ENCODE measurements at regions not wholly inside any gene's neighbourhood (a gene's known extent, or its start where the extent isn't known, plus 50 kb on each side); places are given as distances from the start of the nearest gene placed in this dataset.
"Not testable (repeated sequence)": the region's sequence is repeated elsewhere in the genome, so short reads cannot be mapped to it uniquely, and the experiment has no call there.

GRCh38 chr3:125697979-125698640 lies 102.8 kb upstream of the OSBPL11 start:
- not testable (repeated sequence) for H3K36me3 ChIP-seq (ENCODE audit: control insufficient read depth, insufficient read depth, low read length, severe bottlenecking); H3K4me1 ChIP-seq (ENCODE audit: control insufficient read depth, insufficient read depth, low read length); H3K4me3 ChIP-seq (ENCODE audit: low read length); H3K27me3 ChIP-seq (replicated peaks; ENCODE audit: control insufficient read depth, insufficient read depth, low read length); H3K9me3 ChIP-seq (ENCODE audit: control insufficient read depth, low read length); H3K9ac ChIP-seq (ENCODE audit: low read length)
- DNase-seq (ENCODE audit: low read depth): peak; percentile 7

DNA sequence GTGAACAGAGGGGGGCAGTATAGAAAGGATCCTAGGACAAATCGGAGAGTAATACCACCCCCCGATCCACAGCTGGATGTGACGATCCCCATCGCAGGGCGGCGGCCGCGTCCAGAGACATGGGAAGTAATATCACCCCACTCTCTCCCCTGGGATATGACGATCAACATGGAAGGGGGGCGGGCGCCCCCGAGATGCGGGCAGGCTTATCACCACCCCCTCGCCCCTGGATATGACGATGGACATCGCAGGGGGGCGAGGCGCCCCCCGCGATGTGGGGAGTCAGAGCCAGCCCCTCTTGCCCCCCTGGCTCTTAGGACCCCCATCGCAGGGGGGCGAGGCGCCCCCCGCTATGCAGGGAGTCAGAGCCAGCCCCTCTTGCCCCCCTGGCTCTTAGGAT lies 120.4 kb upstream of the OSBPL11 start:
- H3K27me3 ChIP-seq (replicated peaks; ENCODE audit: control insufficient read depth, insufficient read depth, low read length): no peaks in the 10 kb centered on the region
- H3K9ac ChIP-seq (ENCODE audit: low read length): no peak overlapping the region
- H3K4me3 ChIP-seq (ENCODE audit: low read length): no peak overlapping the region
- H3K36me3 ChIP-seq (ENCODE audit: control insufficient read depth, insufficient read depth, low read length, severe bottlenecking): no peaks in the 10 kb centered on the region
- H3K4me1 ChIP-seq (ENCODE audit: control insufficient read depth, insufficient read depth, low read length): no peaks in the 10 kb centered on the region
- H3K9me3 ChIP-seq (ENCODE audit: control insufficient read depth, low read length): no peaks in the 10 kb centered on the region
- DNase-seq (ENCODE audit: low read depth): no peak

DNA sequence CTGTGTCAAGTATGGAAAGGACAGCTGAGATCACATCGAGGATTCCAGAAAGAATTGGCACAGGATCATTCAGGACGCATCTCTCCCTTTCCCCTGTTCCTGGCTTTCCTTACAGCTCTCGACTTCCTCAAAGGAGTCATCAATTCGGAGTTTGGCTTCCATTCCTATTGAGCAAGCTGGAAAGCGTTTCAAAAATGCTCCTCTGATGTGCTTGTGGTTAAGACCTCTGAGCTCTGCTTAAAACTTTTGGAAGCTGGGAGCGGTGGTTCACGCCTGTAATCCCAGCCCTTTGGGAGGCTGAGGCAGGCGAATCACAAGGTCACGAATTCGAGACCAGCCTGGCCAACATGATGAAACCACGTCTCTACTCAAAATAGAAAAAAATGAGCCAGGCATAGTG lies 136.9 kb upstream of the OSBPL11 start:
- H3K36me3 ChIP-seq (ENCODE audit: control insufficient read depth, insufficient read depth, low read length, severe bottlenecking); H3K4me1 ChIP-seq (ENCODE audit: control insufficient read depth, insufficient read depth, low read length); H3K4me3 ChIP-seq (ENCODE audit: low read length); H3K9ac ChIP-seq (ENCODE audit: low read length); H3K9me3 ChIP-seq (ENCODE audit: control insufficient read depth, low read length): not testable (repeated sequence)
- H3K27me3 ChIP-seq (replicated peaks; ENCODE audit: control insufficient read depth, insufficient read depth, low read length): peaks cover 29% of the 10 kb centered on the region
- peak; percentile 51 for DNase-seq (ENCODE audit: low read depth)

GRCh38 chr3:125741991-125742718 lies 146.9 kb upstream of the OSBPL11 start:
- DNase-seq (ENCODE audit: low read depth); H3K4me3 ChIP-seq (ENCODE audit: low read length); H3K9ac ChIP-seq (ENCODE audit: low read length); H3K9me3 ChIP-seq (ENCODE audit: control insufficient read depth, low read length); H3K4me1 ChIP-seq (ENCODE audit: control insufficient read depth, insufficient read depth, low read length); H3K36me3 ChIP-seq (ENCODE audit: control insufficient read depth, insufficient read depth, low read length, severe bottlenecking): not testable (repeated sequence)
- peaks cover 15% of the 10 kb centered on the region for H3K27me3 ChIP-seq (replicated peaks; ENCODE audit: control insufficient read depth, insufficient read depth, low read length)

- H3K27me3 ChIP-seq (replicated peaks; ENCODE audit: control insufficient read depth, insufficient read depth, low read length): peaks cover 11% of the 10 kb centered on the region
- H3K4me1 ChIP-seq (ENCODE audit: control insufficient read depth, insufficient read depth, low read length); H3K36me3 ChIP-seq (ENCODE audit: control insufficient read depth, insufficient read depth, low read length, severe bottlenecking); H3K9ac ChIP-seq (ENCODE audit: low read length); H3K4me3 ChIP-seq (ENCODE audit: low read length); H3K9me3 ChIP-seq (ENCODE audit: control insufficient read depth, low read length): not testable (repeated sequence)
- peak; percentile 9 for DNase-seq (ENCODE audit: low read depth)
Observed at GRCh38 chr3:125742845-125743244, 147.5 kb upstream of the OSBPL11 start.

- not testable (repeated sequence) for H3K9ac ChIP-seq (ENCODE audit: low read length); H3K4me1 ChIP-seq (ENCODE audit: control insufficient read depth, insufficient read depth, low read length); H3K9me3 ChIP-seq (ENCODE audit: control insufficient read depth, low read length); H3K36me3 ChIP-seq (ENCODE audit: control insufficient read depth, insufficient read depth, low read length, severe bottlenecking); DNase-seq (ENCODE audit: low read depth); H3K4me3 ChIP-seq (ENCODE audit: low read length); H3K27me3 ChIP-seq (replicated peaks; ENCODE audit: control insufficient read depth, insufficient read depth, low read length)
Observed at GRCh38 chr3:125757050-125757449, 161.8 kb upstream of the OSBPL11 start.

DNA sequence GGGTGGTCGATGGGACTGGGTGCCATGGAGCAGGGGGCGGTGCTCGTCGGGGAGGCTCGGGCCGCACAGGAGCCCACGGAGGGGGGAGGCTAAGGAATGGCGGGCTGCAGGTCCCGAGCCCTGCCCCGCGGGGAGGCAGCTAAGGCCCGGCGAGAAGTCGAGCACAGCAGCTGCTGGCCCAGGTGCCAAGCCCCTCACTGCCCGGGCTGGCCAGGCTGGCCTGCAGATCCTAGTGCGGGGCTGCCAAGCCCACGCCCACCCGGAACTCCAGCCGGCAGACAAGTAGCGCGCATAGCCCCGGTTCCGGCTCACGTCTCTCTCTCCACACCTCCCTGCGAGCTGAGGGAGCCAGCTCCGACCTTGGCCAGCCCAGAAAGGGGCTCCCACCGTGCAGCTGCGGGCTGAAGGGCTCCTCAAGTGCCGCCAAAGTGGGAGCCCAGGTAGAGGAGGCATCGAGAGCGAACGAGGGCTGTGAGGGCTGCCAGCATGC lies 163.4 kb upstream of the OSBPL11 start:
- not testable (repeated sequence) for H3K36me3 ChIP-seq (ENCODE audit: control insufficient read depth, insufficient read depth, low read length, severe bottlenecking); DNase-seq (ENCODE audit: low read depth); H3K27me3 ChIP-seq (replicated peaks; ENCODE audit: control insufficient read depth, insufficient read depth, low read length); H3K4me3 ChIP-seq (ENCODE audit: low read length); H3K9ac ChIP-seq (ENCODE audit: low read length); H3K4me1 ChIP-seq (ENCODE audit: control insufficient read depth, insufficient read depth, low read length); H3K9me3 ChIP-seq (ENCODE audit: control insufficient read depth, low read length)

- not testable (repeated sequence) for H3K4me3 ChIP-seq (ENCODE audit: low read length); DNase-seq (ENCODE audit: low read depth); H3K27me3 ChIP-seq (replicated peaks; ENCODE audit: control insufficient read depth, insufficient read depth, low read length); H3K36me3 ChIP-seq (ENCODE audit: control insufficient read depth, insufficient read depth, low read length, severe bottlenecking); H3K9ac ChIP-seq (ENCODE audit: low read length); H3K9me3 ChIP-seq (ENCODE audit: control insufficient read depth, low read length); H3K4me1 ChIP-seq (ENCODE audit: control insufficient read depth, insufficient read depth, low read length)
Observed at GRCh38 chr3:125762601-125763000, 167.3 kb upstream of the OSBPL11 start.

DNA sequence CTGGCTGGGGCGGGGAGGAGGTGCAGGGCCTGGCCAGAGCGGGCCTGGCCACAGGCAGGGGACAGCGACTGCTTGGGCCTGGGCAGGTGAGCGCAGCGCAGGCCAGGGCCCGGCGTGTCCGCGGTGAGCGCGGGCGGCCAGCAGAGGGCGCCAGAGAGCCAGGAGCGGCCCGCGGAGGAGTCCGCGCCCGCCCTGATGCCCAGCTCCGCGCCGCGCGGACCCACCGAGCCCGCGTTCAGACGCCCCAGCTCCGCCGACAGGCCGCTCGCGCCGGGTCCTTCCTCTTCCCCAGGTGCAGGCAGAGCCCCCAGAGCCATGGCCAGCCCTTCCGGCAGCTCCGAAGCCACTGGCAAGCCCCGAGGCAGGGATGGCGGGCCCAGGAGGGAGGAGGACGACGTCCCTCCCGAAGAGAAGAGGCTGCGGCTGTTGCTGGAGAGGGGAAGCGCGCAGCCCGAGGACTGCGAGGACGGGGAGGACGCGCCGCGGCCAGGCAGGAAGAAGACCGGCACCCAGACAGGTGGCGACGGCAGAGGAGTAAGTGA lies 171.1 kb upstream of the OSBPL11 start:
- H3K9me3 ChIP-seq (ENCODE audit: control insufficient read depth, low read length); H3K36me3 ChIP-seq (ENCODE audit: control insufficient read depth, insufficient read depth, low read length, severe bottlenecking); H3K27me3 ChIP-seq (replicated peaks; ENCODE audit: control insufficient read depth, insufficient read depth, low read length); H3K9ac ChIP-seq (ENCODE audit: low read length); H3K4me1 ChIP-seq (ENCODE audit: control insufficient read depth, insufficient read depth, low read length): not testable (repeated sequence)
- DNase-seq (ENCODE audit: low read depth): peak; percentile 78
- peak overlapping the region; percentile 70 for H3K4me3 ChIP-seq (ENCODE audit: low read length)

DNA sequence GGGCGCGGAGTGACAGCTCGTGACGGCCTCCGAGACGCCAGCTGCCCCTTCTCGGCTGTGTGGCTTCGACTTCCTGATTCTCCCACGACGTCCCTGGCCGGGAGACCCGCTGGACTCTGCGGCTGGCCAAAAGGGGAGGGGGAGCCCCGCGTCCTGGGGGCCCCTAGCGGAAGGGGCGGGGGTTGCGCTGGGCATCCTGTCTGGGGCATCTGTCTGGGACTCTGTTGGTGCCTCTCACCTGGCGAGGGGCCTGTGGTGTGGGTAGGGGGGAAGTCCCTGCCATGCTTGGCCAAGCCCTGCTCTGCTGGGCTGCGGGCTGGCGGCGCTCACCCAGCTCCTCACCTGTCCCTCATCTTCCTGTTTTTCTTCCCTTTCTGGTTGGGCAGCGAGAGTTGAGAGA lies 171.6 kb upstream of the OSBPL11 start:
- not testable (repeated sequence) for H3K4me1 ChIP-seq (ENCODE audit: control insufficient read depth, insufficient read depth, low read length); DNase-seq (ENCODE audit: low read depth)

GRCh38 chr3:125767641-125768040 lies 172.3 kb upstream of the OSBPL11 start:
- no peak for DNase-seq (ENCODE audit: low read depth)
- Histone ChIP-seq H3K4me1 (ENCODE audit: control insufficient read depth, insufficient read depth, low read length) (no peaks in the 10 kb centered on the region), H3K9ac (ENCODE audit: low read length) (no peak overlapping the region), H3K27me3 (replicated peaks; ENCODE audit: control insufficient read depth, insufficient read depth, low read length) (peaks cover 6% of the 10 kb centered on the region), H3K36me3 (ENCODE audit: control insufficient read depth, insufficient read depth, low read length, severe bottlenecking) (no peaks in the 10 kb centered on the region), H3K9me3 (ENCODE audit: control insufficient read depth, low read length) (no peaks in the 10 kb centered on the region), H3K4me3 (ENCODE audit: low read length) (no peak overlapping the region)

More for the DNA sequence above, 171.6 kb upstream of the OSBPL11 start:
- not testable (repeated sequence) for H3K36me3 ChIP-seq (ENCODE audit: control insufficient read depth, insufficient read depth, low read length, severe bottlenecking); H3K4me3 ChIP-seq (ENCODE audit: low read length); H3K9me3 ChIP-seq (ENCODE audit: control insufficient read depth, low read length); H3K27me3 ChIP-seq (replicated peaks; ENCODE audit: control insufficient read depth, insufficient read depth, low read length); H3K9ac ChIP-seq (ENCODE audit: low read length)

All from adipocyte (in vitro differentiated cells).